H1 (cell line): ENCODE measurements at regions not wholly inside any gene's neighbourhood (a gene's known extent, or its start where the extent isn't known, plus 50 kb on each side); places are given as distances from the start of the nearest gene placed in this dataset.

ENCODE experiments used
- HDAC6 ChIP-seq: IDR thresholded peaks from one replicate; pipeline ENCODE4 v1.7.1; 2012; ENCODE audit warnings: low read depth, mild to moderate bottlenecking, inconsistent platforms, low read length, moderate library complexity
- POLR2A ChIP-seq, 2 experiments: IDR thresholded peaks; 1 replicate in 1 of 2; 2 replicates in 1 of 2; pipeline ENCODE4 v1.6.1; 2011; ENCODE audit warnings: low read depth in 2 of 2, low read length in 2 of 2, mild to moderate bottlenecking in 2 of 2; ENCODE audit errors: control extremely low read depth in 1 of 2
- POLR2AphosphoS5 ChIP-seq: IDR thresholded peaks from 2 replicates; pipeline ENCODE4 v1.6.1; 2011; ENCODE audit warnings: low read depth, low read length
- SIN3A ChIP-seq, 2 experiments: IDR thresholded peaks in 1 of 2; conservative IDR thresholded peaks in 1 of 2; 2 replicates each; pipeline ENCODE4 v1.6.1; 2011 to 2012; ENCODE audit warnings: low read length in 2 of 2, improper control_type of control experiment in 1 of 2, low read depth in 1 of 2, mild to moderate bottlenecking in 1 of 2
- TAF1 ChIP-seq: IDR thresholded peaks from 2 replicates; pipeline ENCODE4 v1.6.1; 2011; ENCODE audit warnings: mild to moderate bottlenecking, low read depth, low read length
- TF ChIP-seq, protein P1 (sequence below), 3 experiments: IDR thresholded peaks; 1 replicate in 2 of 3; 2 replicates in 1 of 3; pipeline versions ENCODE4 v1.5.1 to v1.6.1; 2011; ENCODE audit warnings: low read length in 3 of 3, mild to moderate bottlenecking in 3 of 3, inconsistent platforms in 2 of 3, low read depth in 1 of 3, moderate library complexity in 1 of 3; ENCODE audit not compliant: insufficient read depth in 1 of 3; ENCODE audit errors: control extremely low read depth in 1 of 3
- TF ChIP-seq, protein P2 (sequence below): IDR thresholded peaks from 2 replicates; pipeline ENCODE4 v1.6.1; 2011; ENCODE audit warnings: low read depth, mild to moderate bottlenecking, low read length; ENCODE audit not compliant: insufficient read depth

DNA sequence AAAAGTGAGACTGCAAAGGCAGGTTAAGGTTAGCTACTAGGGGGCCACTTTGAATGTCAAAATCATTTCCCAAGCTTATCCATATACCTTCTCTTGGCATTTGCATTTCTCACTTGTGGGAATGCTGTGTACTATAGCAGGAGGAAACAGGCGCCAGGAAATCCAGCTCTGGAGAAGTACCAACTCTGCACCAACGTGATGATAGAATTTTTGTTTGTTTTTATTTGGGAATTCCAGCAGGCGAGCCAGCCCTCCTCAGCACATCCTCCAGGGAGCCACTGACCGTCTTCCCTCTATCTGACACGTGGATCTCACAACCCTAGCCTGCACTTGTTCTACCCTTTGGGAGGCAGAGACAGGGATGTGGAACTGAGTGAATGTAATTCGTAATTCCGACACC is 318.0 kb downstream of the ACTL7B start:
- TF ChIP-seq, protein P1, sequence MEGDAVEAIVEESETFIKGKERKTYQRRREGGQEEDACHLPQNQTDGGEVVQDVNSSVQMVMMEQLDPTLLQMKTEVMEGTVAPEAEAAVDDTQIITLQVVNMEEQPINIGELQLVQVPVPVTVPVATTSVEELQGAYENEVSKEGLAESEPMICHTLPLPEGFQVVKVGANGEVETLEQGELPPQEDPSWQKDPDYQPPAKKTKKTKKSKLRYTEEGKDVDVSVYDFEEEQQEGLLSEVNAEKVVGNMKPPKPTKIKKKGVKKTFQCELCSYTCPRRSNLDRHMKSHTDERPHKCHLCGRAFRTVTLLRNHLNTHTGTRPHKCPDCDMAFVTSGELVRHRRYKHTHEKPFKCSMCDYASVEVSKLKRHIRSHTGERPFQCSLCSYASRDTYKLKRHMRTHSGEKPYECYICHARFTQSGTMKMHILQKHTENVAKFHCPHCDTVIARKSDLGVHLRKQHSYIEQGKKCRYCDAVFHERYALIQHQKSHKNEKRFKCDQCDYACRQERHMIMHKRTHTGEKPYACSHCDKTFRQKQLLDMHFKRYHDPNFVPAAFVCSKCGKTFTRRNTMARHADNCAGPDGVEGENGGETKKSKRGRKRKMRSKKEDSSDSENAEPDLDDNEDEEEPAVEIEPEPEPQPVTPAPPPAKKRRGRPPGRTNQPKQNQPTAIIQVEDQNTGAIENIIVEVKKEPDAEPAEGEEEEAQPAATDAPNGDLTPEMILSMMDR (IDR thresholded peaks at IDR 0.05; ENCODE audit: control extremely low read depth in 1 of 3, insufficient read depth in 1 of 3, low read depth in 1 of 3, low read length in 3 of 3): no peak
- TF ChIP-seq SIN3A (conservative IDR thresholded peaks at IDR 0.05 in 1 of 2, IDR thresholded peaks at IDR 0.05 in 1 of 2; ENCODE audit: low read depth in 1 of 2, low read length in 2 of 2) (no peak), HDAC6 (no peak), POLR2AphosphoS5 (no peak), POLR2A (IDR thresholded peaks at IDR 0.05; ENCODE audit: control extremely low read depth in 1 of 2, low read depth in 2 of 2, low read length in 2 of 2) (no peak), TAF1 (no peak)
- TF ChIP-seq, protein P2, sequence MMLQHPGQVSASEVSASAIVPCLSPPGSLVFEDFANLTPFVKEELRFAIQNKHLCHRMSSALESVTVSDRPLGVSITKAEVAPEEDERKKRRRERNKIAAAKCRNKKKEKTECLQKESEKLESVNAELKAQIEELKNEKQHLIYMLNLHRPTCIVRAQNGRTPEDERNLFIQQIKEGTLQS: no peak
